LNCAP (cell line): ENCODE measurements at regions not wholly inside any gene's neighbourhood (a gene's known extent, or its start where the extent isn't known, plus 50 kb on each side); places are given as distances from the start of the nearest gene placed in this dataset.

Source experiments
- CTCF ChIP-seq: fragments of 450-650 bp; IDR thresholded peaks from 2 replicates; pipeline ENCODE4 v1.5.1; 2017; ENCODE audit warnings: mild to moderate bottlenecking

GRCh38 chr9:109616571-109617120 lies 118.5 kb upstream of the PTPN3 start:
- no peak for TF ChIP-seq CTCF

- no peak for TF ChIP-seq CTCF
These were observed 121.2 kb upstream of the PTPN3 start for GRCh38 chr9:109619310-109619709.

- no peak for TF ChIP-seq CTCF
These were observed 126.0 kb upstream of the PTPN3 start for GRCh38 chr9:109624143-109624542.

- TF ChIP-seq CTCF = no peak
These were observed 126.8 kb upstream of the PTPN3 start for GRCh38 chr9:109624896-109625295.

GRCh38 chr9:109627042-109627441 lies 128.9 kb upstream of the PTPN3 start:
- TF ChIP-seq CTCF = no peak

GRCh38 chr9:109629615-109630014 lies 131.5 kb upstream of the PTPN3 start:
- no peak for TF ChIP-seq CTCF

GRCh38 chr9:109632817-109633216 lies 134.7 kb upstream of the PTPN3 start:
- TF ChIP-seq CTCF = no peak
